NCI-H2029 treated with DMSO at 0.1 percent for 48 hours (cell line): ENCODE measurements at regions not wholly inside any gene's neighbourhood (a gene's known extent, or its start where the extent isn't known, plus 50 kb on each side); places are given as distances from the start of the nearest gene placed in this dataset.
"Not testable (repeated sequence)": the region's sequence is repeated elsewhere in the genome, so short reads cannot be mapped to it uniquely, and the experiment has no call there.

Source experiments
- DNase-seq: peaks from one replicate; lab custom pipeline; 2025; lab: John Stamatoyannopoulos, UW

DNA sequence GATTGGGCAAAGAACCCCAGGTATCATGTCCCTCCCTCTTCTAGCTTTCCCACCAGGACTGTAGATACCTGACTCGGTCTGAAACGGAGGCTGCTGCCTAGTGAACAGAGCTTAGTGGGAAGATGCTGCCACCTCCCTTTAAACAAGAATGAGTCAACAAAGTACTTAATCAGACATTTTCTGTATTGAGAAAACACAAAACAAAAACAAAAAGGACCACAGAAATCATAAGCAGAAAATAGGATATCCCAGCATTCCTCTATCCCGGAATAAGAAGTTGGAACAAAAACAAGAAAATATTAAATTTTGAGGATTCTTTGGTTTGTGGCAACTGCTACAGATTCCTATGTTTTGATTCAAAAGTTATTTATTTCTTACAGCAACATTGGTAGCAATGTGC is 51.7 kb upstream of the COL8A1 start:
- no peak for DNase-seq

DNA sequence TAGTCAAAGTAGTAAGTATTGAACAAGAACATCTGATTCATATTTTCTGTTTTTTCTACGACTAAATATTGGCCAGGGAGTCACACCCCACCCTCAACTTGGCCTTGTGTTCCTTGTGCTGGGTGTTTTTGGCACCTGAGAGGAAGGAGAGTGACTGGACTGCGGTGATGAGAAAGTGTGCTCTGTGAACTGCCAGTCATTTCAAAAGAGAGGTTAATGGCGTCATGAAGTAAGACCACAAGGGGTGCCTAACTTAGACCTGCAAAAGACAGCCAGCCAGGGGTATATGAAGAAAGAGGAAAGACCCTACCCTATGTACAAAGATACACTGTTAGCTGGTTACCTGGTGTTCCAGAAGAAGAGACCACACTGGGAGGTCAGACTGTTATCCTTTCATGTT is 58.4 kb upstream of the COL8A1 start:
- no peak for DNase-seq

GRCh38 chr3:99579246-99579645 is 59.1 kb upstream of the COL8A1 start:
- no peak for DNase-seq

DNA sequence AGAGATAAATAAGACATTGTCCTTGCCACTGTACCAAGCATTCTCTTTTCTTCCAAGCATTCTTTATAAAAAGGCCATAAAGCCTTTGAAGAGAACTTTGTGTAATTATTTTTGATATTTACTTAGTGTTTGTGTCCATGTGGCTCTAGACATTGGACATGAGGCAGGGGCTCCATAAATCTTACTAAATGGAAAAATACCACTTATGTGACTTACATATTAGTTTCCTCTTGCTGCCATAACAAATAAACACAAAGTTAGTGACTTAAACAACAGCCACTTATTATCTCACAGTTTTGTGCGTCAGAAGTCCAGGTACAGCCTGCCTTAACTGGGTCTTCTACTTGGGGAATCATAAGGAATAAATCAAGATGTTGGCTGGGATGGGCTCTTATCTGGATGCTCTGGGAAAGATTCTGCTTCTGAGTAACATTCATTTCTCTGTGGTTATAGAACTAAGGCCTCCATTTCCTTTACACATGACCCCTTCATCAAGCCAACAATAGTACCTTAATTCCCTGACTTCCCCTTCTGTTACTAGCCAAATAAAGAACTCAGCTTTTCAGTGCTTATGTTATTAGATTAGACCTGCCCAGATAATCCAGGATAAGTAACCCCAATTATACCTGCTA is 59.9 kb upstream of the COL8A1 start:
- DNase-seq = no peak

- no peak for DNase-seq
Measured at GRCh38 chr3:99576904-99577559, 61.4 kb upstream of the COL8A1 start.

- no peak for DNase-seq
Measured at GRCh38 chr3:99575683-99576082, 62.7 kb upstream of the COL8A1 start.

- DNase-seq = no peak
Measured at GRCh38 chr3:99570061-99570460, 68.3 kb upstream of the COL8A1 start.

GRCh38 chr3:99568663-99569335 is 69.6 kb upstream of the COL8A1 start:
- DNase-seq = no peak

GRCh38 chr3:99565331-99565730 is 73.1 kb upstream of the COL8A1 start:
- DNase-seq = no peak

DNA sequence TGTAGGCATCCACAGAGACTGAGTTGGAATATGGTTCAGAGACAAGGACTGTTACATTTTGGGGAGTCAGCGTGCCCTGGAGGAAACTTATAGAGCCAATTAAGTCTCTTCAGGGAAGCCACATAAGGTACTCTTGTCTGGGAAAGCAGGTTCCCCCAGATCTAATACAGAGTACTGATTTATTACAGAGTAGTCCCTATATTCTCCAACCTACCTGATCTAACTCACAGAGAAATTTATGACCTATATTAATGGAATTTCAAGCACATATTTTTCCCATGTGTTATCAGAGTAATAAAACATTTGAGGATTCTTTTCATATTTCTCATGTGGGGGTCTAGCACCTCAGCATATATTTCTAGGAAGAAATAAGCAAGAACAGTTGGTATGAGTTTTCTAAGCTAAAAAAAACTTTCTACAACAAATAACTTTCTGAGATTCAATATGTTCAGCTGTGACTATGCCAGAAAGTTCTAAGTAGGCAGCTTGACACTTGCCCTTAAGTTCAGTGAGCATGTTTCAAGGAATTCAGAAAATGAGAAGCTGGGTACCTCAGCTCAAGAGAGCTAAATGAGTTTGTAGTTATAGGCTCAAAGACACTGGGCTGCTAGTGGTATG is 75.3 kb upstream of the COL8A1 start:
- no peak for DNase-seq

DNA sequence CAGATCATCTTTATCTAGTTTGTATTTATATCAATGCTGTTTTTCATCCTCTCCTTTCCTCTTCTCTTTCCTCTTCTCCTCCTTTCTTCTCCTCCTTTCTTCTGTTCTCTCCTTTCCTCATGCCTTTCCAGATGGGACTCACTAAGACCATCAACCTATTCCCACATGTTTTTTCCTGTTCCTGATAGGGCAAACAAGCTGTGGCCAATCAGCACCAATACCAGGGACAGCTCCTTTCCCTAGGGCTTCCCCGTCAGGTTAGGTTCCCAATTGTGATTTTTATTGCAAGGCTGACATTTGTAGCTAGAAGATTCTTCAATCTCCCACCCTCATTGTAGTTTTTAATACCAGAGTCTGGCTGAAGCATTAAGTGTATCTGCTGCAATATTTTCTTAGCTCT is 76.3 kb upstream of the COL8A1 start:
- no peak for DNase-seq

GRCh38 chr3:99561056-99561455 is 77.3 kb upstream of the COL8A1 start:
- no peak for DNase-seq

DNA sequence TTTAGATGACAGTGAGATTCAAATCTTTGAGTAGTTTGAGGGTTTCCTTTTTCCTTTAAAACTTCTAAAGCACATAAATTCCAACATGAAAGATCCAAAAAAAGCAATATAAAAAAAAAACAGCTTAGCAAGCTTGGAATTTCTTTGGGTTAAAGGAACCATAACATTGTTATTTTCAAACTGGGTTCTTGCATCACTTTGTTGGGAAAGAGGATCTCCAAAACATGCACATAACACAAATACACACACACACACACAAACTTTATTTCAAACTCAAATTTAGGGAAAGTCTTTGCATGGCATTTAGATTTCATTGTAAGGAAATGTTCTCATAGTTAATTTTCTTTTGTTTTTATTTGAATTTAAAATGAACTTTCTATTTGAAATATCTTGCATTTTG is 79.2 kb upstream of the COL8A1 start:
- DNase-seq = no peak

- DNase-seq = not testable (repeated sequence)
Measured at GRCh38 chr3:99555885-99556284, 82.5 kb upstream of the COL8A1 start.

- no peak for DNase-seq
Measured at GRCh38 chr3:99551520-99551919, 86.9 kb upstream of the COL8A1 start.

DNA sequence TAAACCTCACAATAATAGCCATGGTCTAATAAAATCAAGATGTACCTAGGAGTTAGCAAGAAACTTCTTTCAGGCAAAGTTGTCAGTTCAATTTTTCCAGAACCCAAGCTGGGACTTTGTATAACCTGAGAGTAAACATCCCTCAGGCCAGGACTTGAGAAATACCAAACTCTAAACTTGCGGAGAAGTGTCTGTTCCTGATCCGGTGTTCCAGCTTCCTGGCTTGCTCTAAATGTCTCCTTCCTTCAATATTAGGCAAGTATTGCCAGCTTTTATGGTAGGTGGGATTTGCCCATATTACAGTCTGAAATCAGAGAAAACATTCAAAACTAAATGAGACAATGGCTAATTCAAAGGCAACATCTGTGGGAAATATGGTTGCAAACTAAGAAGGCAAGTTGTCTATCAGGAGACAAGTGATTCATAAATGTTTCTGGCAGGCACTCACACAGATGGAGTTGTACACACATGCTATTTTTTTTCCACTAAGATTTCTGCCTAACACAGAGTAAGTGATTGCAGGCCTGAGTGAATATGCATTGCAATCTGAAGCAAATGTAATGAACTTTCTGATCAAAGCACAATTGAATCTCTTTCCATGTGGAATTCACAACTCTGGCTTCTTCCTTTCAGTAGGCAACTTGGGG is 88.3 kb upstream of the COL8A1 start:
- DNase-seq = no peak

DNA sequence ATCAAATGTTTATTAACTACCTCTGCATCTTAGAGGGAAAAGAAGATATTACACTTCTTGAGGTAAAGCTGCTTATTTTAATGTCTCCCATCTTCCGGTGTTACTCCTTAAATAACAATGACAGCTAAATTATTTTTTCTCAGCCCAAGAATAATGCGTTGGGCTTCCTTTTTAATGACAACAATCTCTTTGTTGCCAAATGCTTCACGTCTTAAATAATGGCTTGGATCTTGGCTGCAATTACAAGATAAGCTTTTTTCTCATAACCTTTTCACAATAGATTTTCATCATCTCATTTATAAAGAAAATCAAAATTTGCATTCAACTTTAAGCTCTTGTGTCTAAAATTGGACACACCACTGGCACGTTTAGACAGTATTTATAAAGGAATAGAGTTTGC is 89.2 kb upstream of the COL8A1 start:
- no peak for DNase-seq

DNA sequence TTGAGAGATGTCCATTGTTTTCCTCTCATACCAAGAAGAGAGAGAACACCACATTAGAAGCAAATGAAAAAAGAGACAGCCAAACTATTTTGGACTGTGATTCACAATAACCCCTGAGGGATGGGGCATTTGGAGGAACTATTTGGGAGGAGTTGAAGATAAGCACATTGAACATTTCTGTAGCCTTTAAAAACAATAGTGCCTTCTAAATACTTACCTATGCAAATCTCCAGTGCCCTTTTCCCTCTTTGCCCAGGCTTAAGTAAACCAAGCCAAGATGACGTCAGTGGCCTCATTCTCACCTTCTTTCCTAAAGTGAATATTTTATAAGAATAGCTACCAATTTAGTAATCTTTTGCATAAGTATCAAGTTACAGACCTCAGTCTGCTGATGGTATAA is 89.7 kb upstream of the COL8A1 start:
- DNase-seq = no peak

GRCh38 chr3:99545941-99546580 is 92.3 kb upstream of the COL8A1 start:
- DNase-seq = no peak

DNA sequence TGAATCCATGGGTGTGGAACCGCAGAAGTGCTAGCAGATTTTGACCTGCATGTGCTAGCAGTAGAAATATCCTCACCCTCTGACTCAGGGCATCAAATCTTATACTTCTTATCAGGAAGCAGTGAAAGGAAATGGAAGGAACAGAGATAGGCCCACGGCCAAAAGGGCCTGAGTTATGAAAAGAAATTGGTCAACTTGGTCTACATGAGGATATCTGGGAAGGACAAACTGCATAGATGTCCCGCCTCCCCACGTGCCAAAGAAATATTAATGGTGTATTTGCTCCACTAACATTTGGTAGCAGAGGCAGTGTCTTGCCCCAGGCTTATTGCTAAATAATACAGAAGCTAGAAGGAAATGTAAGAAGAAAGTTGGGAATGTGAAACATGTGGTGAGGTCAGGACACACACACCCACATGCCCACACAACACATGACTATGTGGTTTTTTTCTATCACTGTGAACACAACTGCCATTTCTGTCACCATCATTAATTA is 93.6 kb upstream of the COL8A1 start:
- no peak for DNase-seq

GRCh38 chr3:99543796-99544195 is 94.6 kb upstream of the COL8A1 start:
- no peak for DNase-seq
